ENCODE measurements at regions not wholly inside any gene's neighbourhood (a gene's known extent, or its start where the extent isn't known, plus 50 kb on each side); places are given as distances from the start of the nearest gene placed in this dataset.
"Not testable (repeated sequence)": the region's sequence is repeated elsewhere in the genome, so short reads cannot be mapped to it uniquely, and the experiment has no call there.

DNA sequence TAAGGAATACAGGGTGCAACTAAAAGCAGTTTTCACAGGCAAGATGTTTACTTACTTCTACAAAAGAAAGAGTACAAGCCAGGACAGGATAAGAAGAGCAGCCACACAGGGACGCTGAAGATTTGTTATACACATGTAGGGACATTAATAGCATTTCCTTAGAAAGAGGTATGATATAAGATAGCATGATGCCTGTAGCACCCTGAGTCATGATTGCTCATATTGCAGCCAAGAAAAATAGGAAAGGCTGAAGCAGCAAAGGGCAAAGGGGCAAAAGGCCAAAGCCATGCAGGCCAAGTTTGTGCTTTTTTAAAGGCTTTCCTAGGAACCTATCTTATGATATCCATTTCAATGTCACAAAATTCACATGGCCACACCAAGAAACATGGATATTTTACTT is 552.0 kb upstream of the TPTE start:
- TF ChIP-seq, protein P1, sequence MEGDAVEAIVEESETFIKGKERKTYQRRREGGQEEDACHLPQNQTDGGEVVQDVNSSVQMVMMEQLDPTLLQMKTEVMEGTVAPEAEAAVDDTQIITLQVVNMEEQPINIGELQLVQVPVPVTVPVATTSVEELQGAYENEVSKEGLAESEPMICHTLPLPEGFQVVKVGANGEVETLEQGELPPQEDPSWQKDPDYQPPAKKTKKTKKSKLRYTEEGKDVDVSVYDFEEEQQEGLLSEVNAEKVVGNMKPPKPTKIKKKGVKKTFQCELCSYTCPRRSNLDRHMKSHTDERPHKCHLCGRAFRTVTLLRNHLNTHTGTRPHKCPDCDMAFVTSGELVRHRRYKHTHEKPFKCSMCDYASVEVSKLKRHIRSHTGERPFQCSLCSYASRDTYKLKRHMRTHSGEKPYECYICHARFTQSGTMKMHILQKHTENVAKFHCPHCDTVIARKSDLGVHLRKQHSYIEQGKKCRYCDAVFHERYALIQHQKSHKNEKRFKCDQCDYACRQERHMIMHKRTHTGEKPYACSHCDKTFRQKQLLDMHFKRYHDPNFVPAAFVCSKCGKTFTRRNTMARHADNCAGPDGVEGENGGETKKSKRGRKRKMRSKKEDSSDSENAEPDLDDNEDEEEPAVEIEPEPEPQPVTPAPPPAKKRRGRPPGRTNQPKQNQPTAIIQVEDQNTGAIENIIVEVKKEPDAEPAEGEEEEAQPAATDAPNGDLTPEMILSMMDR (IDR thresholded peaks at IDR 0.05), result not testable (repeated sequence)
- not testable (repeated sequence) for TF ChIP-seq POLR2A, POLR2AphosphoS5 (IDR thresholded peaks at IDR 0.05)
